ENCODE measurements at regions not wholly inside any gene's neighbourhood (a gene's known extent, or its start where the extent isn't known, plus 50 kb on each side); places are given as distances from the start of the nearest gene placed in this dataset.

DNA sequence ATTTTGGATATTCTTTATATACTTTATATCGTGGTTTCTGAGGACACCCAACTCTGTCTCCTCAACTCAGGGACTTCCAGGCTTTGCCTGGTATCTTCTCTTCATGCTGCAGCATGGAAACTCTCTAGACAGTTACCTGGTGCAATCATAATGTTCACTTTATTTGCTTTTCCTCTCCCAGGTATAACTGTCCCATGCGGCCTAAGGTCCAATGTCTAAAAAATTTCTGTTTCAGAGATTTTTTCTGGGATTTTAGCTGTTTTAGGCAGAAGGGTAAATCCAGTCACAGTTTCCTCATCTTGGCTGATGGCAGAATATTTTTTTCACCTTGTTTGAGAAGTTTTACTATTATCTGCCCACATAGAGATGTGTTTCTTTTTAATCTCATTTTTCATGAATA, 139.9 kb upstream of the KCNMB2 start:
- TF ChIP-seq, protein P1, sequence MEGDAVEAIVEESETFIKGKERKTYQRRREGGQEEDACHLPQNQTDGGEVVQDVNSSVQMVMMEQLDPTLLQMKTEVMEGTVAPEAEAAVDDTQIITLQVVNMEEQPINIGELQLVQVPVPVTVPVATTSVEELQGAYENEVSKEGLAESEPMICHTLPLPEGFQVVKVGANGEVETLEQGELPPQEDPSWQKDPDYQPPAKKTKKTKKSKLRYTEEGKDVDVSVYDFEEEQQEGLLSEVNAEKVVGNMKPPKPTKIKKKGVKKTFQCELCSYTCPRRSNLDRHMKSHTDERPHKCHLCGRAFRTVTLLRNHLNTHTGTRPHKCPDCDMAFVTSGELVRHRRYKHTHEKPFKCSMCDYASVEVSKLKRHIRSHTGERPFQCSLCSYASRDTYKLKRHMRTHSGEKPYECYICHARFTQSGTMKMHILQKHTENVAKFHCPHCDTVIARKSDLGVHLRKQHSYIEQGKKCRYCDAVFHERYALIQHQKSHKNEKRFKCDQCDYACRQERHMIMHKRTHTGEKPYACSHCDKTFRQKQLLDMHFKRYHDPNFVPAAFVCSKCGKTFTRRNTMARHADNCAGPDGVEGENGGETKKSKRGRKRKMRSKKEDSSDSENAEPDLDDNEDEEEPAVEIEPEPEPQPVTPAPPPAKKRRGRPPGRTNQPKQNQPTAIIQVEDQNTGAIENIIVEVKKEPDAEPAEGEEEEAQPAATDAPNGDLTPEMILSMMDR (IDR thresholded peaks at IDR 0.05; ENCODE audit: extremely low read depth in 1 of 2, insufficient read depth in 1 of 2, low read depth in 1 of 2, low read length in 2 of 2): no peak
- TF ChIP-seq, protein P2, sequence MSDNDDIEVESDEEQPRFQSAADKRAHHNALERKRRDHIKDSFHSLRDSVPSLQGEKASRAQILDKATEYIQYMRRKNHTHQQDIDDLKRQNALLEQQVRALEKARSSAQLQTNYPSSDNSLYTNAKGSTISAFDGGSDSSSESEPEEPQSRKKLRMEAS (IDR thresholded peaks at IDR 0.05; ENCODE audit: insufficient read depth, insufficient read length): no peak
- TF ChIP-seq POLR2AphosphoS5 (IDR thresholded peaks at IDR 0.05; ENCODE audit: insufficient read depth, low read depth, low read length) (no peak), EZH2 (IDR thresholded peaks at IDR 0.05; ENCODE audit: borderline replicate concordance, low read depth, low read length, severe bottlenecking) (no peak), JUN (IDR thresholded peaks at IDR 0.05; ENCODE audit: borderline replicate concordance, insufficient read depth, insufficient read length, low read depth) (no peak)
